GM19463 (cell line): ENCODE measurements at regions not wholly inside any gene's neighbourhood (a gene's known extent, or its start where the extent isn't known, plus 50 kb on each side); places are given as distances from the start of the nearest gene placed in this dataset.

Source experiments
- ATAC-seq: cut with Tn5 transposase; IDR thresholded peaks from one replicate; pipeline ENCODE4 v1.9.1; 2021; ENCODE audit warnings: mild to moderate bottlenecking, moderate library complexity; ENCODE audit not compliant: unreplicated experiment

- ATAC-seq: no peak
Measured at GRCh38 chr4:159003420-159004253, 99.2 kb upstream of the RAPGEF2 start.

DNA sequence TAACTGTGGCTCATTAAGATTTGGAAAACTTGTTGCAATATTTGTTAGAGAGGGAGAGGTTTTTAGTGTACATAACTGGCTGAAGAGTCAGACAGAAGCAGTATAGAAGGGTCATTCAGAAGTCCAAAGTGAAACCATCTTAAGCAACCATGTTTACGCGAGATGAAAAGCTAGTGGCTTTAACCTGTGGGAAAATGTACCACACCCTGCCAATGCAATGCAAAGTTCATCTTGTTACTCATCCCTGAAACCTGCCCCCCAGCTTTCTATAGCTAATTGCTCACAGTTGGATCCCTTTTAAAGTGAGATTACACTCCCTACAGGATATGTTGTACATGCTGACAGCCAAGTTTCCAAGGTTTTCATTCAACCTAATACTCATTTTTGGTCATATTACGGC, 96.7 kb upstream of the RAPGEF2 start:
- no peak for ATAC-seq

- ATAC-seq: no peak
Measured at GRCh38 chr4:159008671-159009070, 94.2 kb upstream of the RAPGEF2 start.

- ATAC-seq: no peak
Measured at GRCh38 chr4:159009521-159009920, 93.4 kb upstream of the RAPGEF2 start.

DNA sequence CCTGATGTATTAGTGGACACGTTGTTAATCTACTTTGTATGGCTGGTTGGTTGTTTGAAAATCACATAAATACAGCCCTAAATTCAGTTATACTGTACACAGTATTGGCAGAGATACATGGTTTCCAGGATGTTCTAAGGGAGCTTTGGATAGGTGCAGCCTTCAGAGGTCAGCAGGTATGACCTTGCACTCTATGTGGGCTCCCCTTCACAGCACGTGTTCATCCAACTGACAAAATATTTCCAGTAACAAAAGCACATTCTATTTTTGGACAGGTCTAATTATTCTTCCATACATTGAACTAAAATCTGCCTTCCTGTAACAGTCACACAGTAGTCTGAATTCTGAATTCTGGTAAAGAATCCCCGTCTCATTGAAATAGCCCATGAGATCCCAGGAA, 92.8 kb upstream of the RAPGEF2 start:
- no peak for ATAC-seq

- peak; percentile 48 for ATAC-seq
Measured at GRCh38 chr4:159010563-159011260, 92.2 kb upstream of the RAPGEF2 start.

GRCh38 chr4:159012381-159012780, 90.5 kb upstream of the RAPGEF2 start:
- ATAC-seq: no peak

- no peak for ATAC-seq
Measured at GRCh38 chr4:159013692-159014091, 89.2 kb upstream of the RAPGEF2 start.

DNA sequence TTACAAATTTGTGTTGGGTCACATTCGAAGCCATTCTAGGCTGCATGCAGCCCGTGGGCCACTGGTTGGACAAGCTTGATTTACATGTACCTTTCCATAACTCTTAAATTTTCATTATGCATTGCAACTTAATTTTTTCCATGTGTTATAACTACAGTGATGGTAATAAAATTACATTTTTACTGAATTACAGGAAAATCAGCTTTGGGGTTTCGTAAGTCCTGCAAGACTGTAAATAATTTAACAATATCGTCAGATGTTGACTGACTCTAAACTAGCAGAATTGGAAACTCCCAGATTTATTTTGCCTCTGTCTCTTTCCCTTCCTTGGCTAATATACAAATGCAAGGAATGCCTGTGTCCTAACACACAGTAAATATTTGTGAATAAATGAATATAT, 88.0 kb upstream of the RAPGEF2 start:
- ATAC-seq: no peak

GRCh38 chr4:159015841-159016240, 87.0 kb upstream of the RAPGEF2 start:
- ATAC-seq: no peak

DNA sequence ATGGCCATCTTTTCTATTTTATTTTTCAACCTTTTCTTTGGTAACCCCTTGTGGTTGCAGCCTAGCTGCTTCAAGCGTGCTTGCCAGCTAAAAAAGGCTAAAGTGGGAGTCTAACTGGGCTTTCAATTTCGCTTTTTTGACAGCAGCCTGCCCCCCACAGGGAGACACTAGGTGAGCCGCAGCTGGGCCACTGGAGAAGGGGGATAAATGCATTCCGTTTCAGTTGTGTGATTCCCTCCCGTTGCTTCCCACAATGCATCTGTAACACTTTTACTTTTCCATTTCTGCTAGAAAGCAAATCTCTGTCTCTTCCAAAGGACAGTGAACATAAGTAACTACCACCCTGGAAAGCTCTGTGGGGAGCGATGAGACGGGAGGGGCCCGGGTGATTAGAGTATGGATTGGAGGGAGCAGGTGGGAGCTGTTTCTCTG, 86.3 kb upstream of the RAPGEF2 start:
- peak; percentile 62 for ATAC-seq

- peak; percentile 18 for ATAC-seq
Measured at GRCh38 chr4:159017323-159018026, 85.4 kb upstream of the RAPGEF2 start.

DNA sequence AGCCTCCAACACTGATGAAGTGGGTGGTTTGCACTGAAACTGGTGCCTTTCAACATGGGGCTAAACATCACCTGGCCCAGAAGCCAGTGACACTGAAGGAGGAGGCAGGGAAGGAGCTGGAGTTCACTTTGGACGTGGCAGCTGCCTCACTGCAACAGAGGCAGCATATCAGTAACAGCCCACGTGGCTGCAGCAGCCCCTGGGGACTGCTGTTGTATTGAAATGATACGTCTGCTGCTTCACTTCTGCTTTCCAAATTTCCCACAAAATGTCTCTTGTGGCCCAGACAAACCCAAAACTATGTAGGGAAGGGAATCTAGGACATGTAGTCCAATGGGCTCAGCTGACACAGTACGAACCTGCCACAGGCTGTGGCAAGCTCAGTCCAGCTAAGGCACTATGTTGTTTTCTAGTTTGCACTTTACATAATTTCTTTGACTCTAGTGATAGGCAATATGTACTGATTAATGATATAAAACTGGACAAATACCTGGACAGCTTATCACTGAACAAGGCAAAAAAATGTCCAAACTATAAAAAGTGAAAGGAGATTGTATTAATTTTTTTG, 84.7 kb upstream of the RAPGEF2 start:
- peak; percentile 90 for ATAC-seq

DNA sequence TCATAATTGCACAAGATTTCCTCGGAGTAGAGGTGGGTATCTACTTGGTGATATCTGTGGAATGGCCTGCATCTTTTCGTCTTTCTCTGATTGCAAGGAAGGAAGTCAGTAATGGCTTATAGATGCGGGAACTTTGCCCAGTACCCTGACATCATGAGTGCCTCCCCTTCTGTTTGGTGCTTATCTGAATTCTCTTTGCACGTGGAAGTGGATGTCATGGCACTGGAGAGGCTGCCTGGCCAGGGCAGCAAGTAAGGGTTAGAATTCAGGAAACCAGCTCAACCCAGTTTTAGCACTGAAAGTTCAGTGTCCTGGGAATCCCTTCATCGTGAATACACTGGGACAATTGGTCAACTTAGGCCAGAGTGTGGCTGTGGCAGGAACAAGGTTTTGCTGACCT, 83.5 kb upstream of the RAPGEF2 start:
- no peak for ATAC-seq

DNA sequence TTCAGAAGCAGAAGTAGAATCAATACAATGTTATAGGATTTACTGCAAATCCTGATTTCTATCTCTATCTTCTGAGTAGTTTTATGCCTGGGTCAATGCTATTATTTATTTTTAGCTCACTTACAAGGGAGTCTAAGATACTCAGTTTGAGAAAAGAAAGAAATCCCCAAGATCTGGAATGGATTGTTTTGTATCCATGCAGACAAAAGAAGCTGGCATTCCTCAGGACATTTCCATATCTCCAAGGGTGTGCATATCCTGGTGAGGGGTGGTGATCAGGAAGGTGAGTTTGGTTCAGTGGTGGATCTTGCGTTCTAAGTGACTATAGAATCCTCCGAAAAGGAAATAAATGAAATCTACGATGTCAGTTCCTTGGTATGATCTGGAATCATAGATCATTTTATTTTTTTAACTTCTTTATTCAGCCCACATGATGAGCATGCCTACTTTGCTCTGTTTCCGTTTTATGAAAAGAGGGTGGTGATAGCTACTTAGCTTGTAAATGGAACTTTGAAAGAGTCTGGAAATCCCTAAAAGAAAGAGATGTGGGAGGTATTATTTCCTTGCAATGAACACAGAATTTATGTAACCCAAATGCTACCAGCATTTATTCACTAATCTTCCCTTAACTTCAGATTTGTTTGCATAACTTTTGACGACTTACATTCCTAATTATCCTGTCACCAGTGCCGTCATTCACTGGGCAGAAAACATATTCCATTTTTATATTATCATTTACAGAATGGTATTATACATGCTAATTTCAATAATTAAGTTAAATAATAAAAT, 81.1 kb upstream of the RAPGEF2 start:
- ATAC-seq: no peak

GRCh38 chr4:159023741-159024140, 79.1 kb upstream of the RAPGEF2 start:
- ATAC-seq: no peak

GRCh38 chr4:159024266-159024665, 78.6 kb upstream of the RAPGEF2 start:
- no peak for ATAC-seq

DNA sequence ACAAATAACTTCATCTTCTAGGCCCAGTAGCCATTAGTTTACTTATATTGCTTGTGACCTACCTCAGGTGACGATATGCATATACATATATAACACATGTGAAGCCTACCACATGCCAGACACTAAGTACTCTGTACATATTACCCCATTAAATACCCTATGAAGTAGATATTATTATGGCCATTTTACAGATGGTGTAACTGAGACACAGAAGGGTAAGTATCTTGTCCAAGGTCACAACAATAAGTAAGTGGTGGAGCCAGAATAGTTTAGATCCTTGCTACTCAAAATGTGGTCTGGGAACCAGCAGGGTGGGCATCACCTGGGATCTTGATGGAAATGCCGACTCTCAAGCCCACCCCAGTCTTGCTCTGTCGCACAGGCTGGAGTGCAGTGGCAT, 78.1 kb upstream of the RAPGEF2 start:
- no peak for ATAC-seq

GRCh38 chr4:159026329-159026728, 76.5 kb upstream of the RAPGEF2 start:
- ATAC-seq: no peak

GRCh38 chr4:159027535-159027934, 75.3 kb upstream of the RAPGEF2 start:
- ATAC-seq: no peak

DNA sequence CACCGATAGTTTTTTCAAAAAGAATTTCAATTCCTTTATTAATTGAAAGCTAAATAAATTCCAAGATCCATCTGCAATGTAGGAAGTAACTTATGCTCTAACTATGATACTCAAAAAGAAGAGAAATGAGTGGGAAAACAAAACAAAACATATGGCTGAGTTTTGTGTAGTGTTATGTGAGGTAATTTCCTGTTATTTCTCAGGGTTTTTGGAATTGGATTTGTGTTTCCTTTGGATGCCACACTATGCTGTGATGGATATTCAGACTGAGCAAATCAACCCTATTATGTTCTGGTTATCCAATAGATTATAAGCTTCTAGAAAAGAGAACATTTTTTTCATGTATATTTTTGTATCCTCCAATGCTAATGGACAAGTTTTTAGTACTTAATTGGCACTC, 73.4 kb upstream of the RAPGEF2 start:
- ATAC-seq: no peak
